PC-3 (cell line): ENCODE measurements at regions not wholly inside any gene's neighbourhood (a gene's known extent, or its start where the extent isn't known, plus 50 kb on each side); places are given as distances from the start of the nearest gene placed in this dataset.
"Not testable (repeated sequence)": the region's sequence is repeated elsewhere in the genome, so short reads cannot be mapped to it uniquely, and the experiment has no call there.

Experiments
- ATAC-seq: fragments of 200-7000 bp; cut with Tn5 transposase; 2 replicates; pipeline ENCODE4 v1.9.1; 2020; ENCODE audit warnings: mild to moderate bottlenecking, moderate library complexity
- BruUV-seq: library from RNA; stranded (reverse); fragments of 400-500 nt; replicated peaks from 2 replicates; lab custom pipeline; 2021; lab: Mats Ljungman, UMichigan
- CTCF ChIA-PET: fragments of 300-600 bp; sonication (Branson Sonifier 250); formaldehyde crosslinking; loops from one replicate; lab custom pipeline; 2022; ENCODE audit warnings: antibody characterized with exemption; lab: Charles Lee
- POLR2A ChIA-PET: fragments of 300-600 bp; sonication (Branson Sonifier 250); formaldehyde crosslinking; loops from one replicate; lab custom pipeline; 2022; ENCODE audit warnings: antibody characterized with exemption; ENCODE audit not compliant: unreplicated experiment; lab: Charles Lee
- DNase-seq: peaks from one replicate; pipeline ENCODE4 v3.0.0-alpha.2; 2015
- H2AFZ ChIP-seq: fragments of 300-600 bp; sonication (generic); 2 replicates; pipeline ENCODE4 v1.6.0; 2016; ENCODE audit warnings: antibody characterized with exemption, low read length
- H3F3A ChIP-seq: fragments of 300-600 bp; sonication (generic); one replicate; pipeline ENCODE4 v1.6.0; 2017; ENCODE audit warnings: antibody characterized with exemption, low read length, control low read depth, mild to moderate bottlenecking; ENCODE audit not compliant: unreplicated experiment
- H3K27ac ChIP-seq: fragments of 300-600 bp; sonication (generic); 2 replicates; pipeline ENCODE4 v1.5.1; 2016; ENCODE audit warnings: mild to moderate bottlenecking, low read length
- H3K27me3 ChIP-seq: fragments of 300-600 bp; sonication (generic); 2 replicates; pipeline ENCODE4 v1.6.1; 2016; ENCODE audit warnings: low read length, mixed read lengths
- H3K36me3 ChIP-seq: fragments of 300-600 bp; sonication (generic); 2 replicates; pipeline ENCODE4 v1.6.1; 2016; ENCODE audit warnings: low read depth, mixed run types, low read length, mixed read lengths
- H3K4me1 ChIP-seq: fragments of 300-600 bp; sonication (generic); 2 replicates; pipeline ENCODE4 v1.5.1; 2016; ENCODE audit warnings: low read length; ENCODE audit not compliant: insufficient read depth
- H3K4me2 ChIP-seq: fragments of 300-600 bp; sonication (generic); 2 replicates; pipeline ENCODE4 v1.6.0; 2016; ENCODE audit warnings: low read length
- H3K4me3 ChIP-seq: fragments of 300-600 bp; sonication (generic); 2 replicates; pipeline ENCODE4 v1.5.1; 2016; ENCODE audit warnings: mild to moderate bottlenecking, low read length, mixed read lengths
- H3K79me2 ChIP-seq: fragments of 300-600 bp; sonication (generic); 2 replicates; pipeline ENCODE4 v1.6.1; 2017; ENCODE audit warnings: low read length, mixed read lengths
- H3K9ac ChIP-seq: fragments of 300-600 bp; sonication (generic); 2 replicates; pipeline ENCODE4 v1.6.0; 2016; ENCODE audit warnings: mild to moderate bottlenecking, low read length
- H3K9me2 ChIP-seq: fragments of 300-600 bp; sonication (generic); replicated peaks from 2 replicates; pipeline ENCODE4 v1.6.1; 2016; ENCODE audit warnings: mixed run types, low read length, mixed read lengths
- H3K9me3 ChIP-seq: fragments of 300-600 bp; sonication (generic); 2 replicates; pipeline ENCODE4 v1.6.1; 2016; ENCODE audit warnings: low read length, mixed read lengths
- H4K20me1 ChIP-seq: fragments of 300-600 bp; sonication (generic); 2 replicates; pipeline ENCODE4 v1.6.1; 2016; ENCODE audit warnings: low read length, mixed read lengths
- EZH2 ChIP-seq: fragments of 300-600 bp; sonication (generic); IDR thresholded peaks from one replicate; pipeline ENCODE4 v1.6.1; 2017; ENCODE audit warnings: antibody characterized with exemption, mild to moderate bottlenecking, low read length; ENCODE audit not compliant: unreplicated experiment
- EZH2phosphoT487 ChIP-seq: fragments of 300-600 bp; sonication (generic); IDR thresholded peaks from 2 replicates; pipeline ENCODE4 v1.6.1; 2018; ENCODE audit warnings: mild to moderate bottlenecking, antibody characterized with exemption, low read length, borderline replicate concordance
- intact Hi-C: fragments of 100-400 bp; cut with micrococcal nuclease; formaldehyde crosslinking; loops from 2 replicates; pipeline ENCODE4 v1.9.0; 2023
- TF ChIP-seq, protein P1 (sequence below): fragments of 300-600 bp; sonication (generic); conservative IDR thresholded peaks from 2 replicates; pipeline ENCODE4 v1.5.1; 2017; ENCODE audit warnings: antibody characterized with exemption, low read depth, mild to moderate bottlenecking, low read length

DNA sequence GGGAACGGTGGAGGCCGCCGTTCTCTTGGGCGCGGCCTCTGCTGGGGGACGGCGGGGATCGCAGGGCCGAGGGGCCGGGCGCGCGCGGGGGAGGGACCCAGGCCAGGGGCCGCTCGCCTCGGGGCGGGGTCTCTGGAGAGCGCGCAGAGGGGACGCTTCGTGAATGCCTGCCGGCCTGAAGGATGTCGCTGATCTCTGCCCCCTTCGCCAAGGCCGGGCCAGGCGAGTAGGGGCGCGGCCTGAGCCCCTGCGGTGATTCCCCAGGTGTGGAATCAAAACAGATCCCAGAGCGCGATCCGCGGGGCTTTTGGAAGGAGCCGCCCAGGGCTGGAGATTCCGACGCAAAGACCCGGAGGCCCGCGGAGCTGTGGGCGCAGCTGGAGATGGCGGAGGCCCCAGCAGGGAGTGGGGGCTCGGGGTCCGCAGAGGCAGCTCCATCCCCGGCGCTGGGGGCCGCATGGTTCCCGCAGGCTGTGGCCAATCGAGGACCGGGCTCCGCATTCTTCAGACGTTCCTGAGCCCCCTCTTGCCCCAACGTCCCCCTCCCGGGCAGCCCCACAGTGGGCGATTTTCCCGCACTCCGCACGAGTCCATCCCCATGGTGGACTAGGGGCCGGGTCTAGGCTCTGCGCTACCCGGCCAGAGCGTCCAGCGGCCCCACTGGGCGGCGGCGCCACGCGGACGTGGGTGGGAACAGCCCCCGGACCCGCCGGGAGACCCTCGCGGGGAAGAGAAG, 166.0 kb downstream of the ACTR3B start:
- TF ChIP-seq EZH2 (no peak), EZH2phosphoT487 (no peak)
- TF ChIP-seq, protein P1, sequence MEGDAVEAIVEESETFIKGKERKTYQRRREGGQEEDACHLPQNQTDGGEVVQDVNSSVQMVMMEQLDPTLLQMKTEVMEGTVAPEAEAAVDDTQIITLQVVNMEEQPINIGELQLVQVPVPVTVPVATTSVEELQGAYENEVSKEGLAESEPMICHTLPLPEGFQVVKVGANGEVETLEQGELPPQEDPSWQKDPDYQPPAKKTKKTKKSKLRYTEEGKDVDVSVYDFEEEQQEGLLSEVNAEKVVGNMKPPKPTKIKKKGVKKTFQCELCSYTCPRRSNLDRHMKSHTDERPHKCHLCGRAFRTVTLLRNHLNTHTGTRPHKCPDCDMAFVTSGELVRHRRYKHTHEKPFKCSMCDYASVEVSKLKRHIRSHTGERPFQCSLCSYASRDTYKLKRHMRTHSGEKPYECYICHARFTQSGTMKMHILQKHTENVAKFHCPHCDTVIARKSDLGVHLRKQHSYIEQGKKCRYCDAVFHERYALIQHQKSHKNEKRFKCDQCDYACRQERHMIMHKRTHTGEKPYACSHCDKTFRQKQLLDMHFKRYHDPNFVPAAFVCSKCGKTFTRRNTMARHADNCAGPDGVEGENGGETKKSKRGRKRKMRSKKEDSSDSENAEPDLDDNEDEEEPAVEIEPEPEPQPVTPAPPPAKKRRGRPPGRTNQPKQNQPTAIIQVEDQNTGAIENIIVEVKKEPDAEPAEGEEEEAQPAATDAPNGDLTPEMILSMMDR, result no peak
- Histone ChIP-seq H3K9me3 (no peaks in the 10 kb centered on the region), H3K9me2 (no peaks in the 10 kb centered on the region), H3K79me2 (no peaks in the 10 kb centered on the region), H3K9ac (no peak overlapping the region), H2AFZ (no peak overlapping the region), H3K27me3 (peaks cover 27% of the 10 kb centered on the region), H3K4me2 (no peak overlapping the region), H3K4me3 (no peak overlapping the region), H4K20me1 (no peaks in the 10 kb centered on the region), H3K36me3 (no peaks in the 10 kb centered on the region), H3K27ac (no peak overlapping the region), H3F3A (no peaks in the 10 kb centered on the region), H3K4me1 (no peaks in the 10 kb centered on the region)
- DNase-seq (no peak), ATAC-seq (no peak)
- no TSS peak for BruUV-seq
- POLR2A ChIA-PET, result no interaction called here
- intact Hi-C loops, result no loop called here
- CTCF ChIA-PET, result no interaction called here

DNA sequence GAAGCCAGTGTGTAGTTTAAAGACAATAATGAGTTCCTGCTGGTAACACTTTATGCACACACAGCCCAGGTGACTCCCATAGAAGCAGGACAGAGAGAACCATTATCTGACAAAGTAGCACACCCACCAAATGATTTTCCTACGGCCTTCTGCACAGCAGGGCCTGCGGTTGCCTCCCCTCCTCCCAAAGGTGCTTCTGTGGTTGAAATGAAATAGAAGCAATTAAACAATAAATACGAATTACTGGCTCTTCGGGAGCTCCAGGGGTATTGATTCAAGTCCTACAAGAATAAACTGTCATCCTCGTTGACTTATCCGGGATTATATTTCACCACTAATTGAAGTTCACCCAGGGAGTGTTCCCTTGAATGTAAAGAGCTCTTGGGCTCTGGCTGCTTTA, 172.1 kb downstream of the ACTR3B start:
- no peaks in the 10 kb centered on the region for H3K36me3 ChIP-seq
- H4K20me1 ChIP-seq, result no peaks in the 10 kb centered on the region
- no peak overlapping the region for H3K27ac ChIP-seq
- H3K9me2 ChIP-seq, result no peaks in the 10 kb centered on the region
- H3K9me3 ChIP-seq, result no peaks in the 10 kb centered on the region
- TF ChIP-seq, protein P1, result no peak
- TF ChIP-seq EZH2phosphoT487 (no peak), EZH2 (no peak)
- no peaks in the 10 kb centered on the region for H3K79me2 ChIP-seq
- ChIA-PET POLR2A (no interaction called here), CTCF (no interaction called here)
- H3K27me3 ChIP-seq, result peaks cover 27% of the 10 kb centered on the region
- no peaks in the 10 kb centered on the region for H3F3A ChIP-seq
- H2AFZ ChIP-seq, result no peak overlapping the region
- H3K9ac ChIP-seq, result no peak overlapping the region
- no peak overlapping the region for H3K4me3 ChIP-seq
- intact Hi-C loops, result no loop called here
- ATAC-seq, result no peak
- BruUV-seq, result no TSS peak
- H3K4me2 ChIP-seq, result no peak overlapping the region
- DNase-seq, result no peak
- H3K4me1 ChIP-seq, result no peaks in the 10 kb centered on the region

DNA sequence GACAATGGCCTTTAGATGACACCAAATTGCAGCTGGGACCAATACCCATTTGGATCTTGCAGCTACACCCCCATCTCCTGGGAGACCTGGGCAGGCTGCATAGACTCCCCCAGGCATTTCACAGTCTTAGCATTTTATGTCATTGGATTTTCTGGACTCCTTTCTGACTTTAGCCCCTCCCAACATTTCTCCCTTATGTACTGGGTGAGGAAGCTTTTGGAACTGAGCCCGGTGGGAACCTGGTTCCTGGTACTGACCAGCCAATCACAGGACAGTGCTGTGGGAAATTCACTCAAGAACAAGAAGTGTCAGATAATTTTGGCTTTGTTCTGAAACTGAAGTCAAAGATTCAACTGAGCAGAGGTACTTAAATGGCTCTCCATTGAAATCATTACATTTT, 177.7 kb downstream of the ACTR3B start:
- BruUV-seq, result no TSS peak

DNA sequence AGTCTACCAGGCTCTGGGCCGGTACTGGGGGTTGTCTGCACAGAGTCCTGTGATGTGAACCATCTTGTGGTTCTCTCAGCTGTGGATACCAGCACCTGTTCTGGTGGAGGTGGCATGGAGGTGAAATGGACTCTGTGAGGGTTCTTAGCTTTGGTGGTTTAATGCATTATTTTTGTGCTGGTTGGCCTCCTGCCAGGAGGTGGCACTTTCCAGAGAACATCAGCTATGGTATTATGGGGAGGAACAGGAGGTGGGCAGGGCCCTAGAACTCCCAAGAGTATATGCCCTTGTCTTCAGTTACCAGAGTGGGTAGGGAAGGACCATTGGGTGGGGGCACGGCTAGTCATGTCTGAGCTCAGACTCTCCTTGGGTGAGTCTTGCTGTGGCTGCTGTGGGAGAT, 187.1 kb downstream of the ACTR3B start:
- BruUV-seq, H3K9me2 ChIP-seq, H3F3A ChIP-seq, ATAC-seq, H2AFZ ChIP-seq, H3K4me2 ChIP-seq, H3K4me1 ChIP-seq, H3K79me2 ChIP-seq, H4K20me1 ChIP-seq, CTCF ChIA-PET, H3K27ac ChIP-seq, H3K9me3 ChIP-seq, H3K36me3 ChIP-seq, H3K4me3 ChIP-seq, POLR2A ChIA-PET, DNase-seq, H3K9ac ChIP-seq, intact Hi-C loops: not testable (repeated sequence)
- H3K27me3 ChIP-seq, result peaks cover 11% of the 10 kb centered on the region

More for the DNA sequence above, 177.7 kb downstream of the ACTR3B start:
- Histone ChIP-seq H3K36me3 (no peaks in the 10 kb centered on the region), H3K4me2 (no peak overlapping the region), H3K79me2 (no peaks in the 10 kb centered on the region), H3K9ac (no peak overlapping the region), H3K9me2 (no peaks in the 10 kb centered on the region), H3K27ac (no peak overlapping the region), H3K4me3 (no peak overlapping the region), H3F3A (no peaks in the 10 kb centered on the region), H3K9me3 (no peaks in the 10 kb centered on the region), H3K27me3 (peaks cover 45% of the 10 kb centered on the region), H3K4me1 (no peaks in the 10 kb centered on the region), H4K20me1 (no peaks in the 10 kb centered on the region), H2AFZ (no peak overlapping the region)
- ATAC-seq, result no peak
- CTCF ChIA-PET, result no interaction called here
- intact Hi-C loops, result no loop called here
- POLR2A ChIA-PET, result no interaction called here
- no peak for TF ChIP-seq EZH2phosphoT487
- DNase-seq, result no peak
